ENCODE measurements at regions not wholly inside any gene's neighbourhood (a gene's known extent, or its start where the extent isn't known, plus 50 kb on each side); places are given as distances from the start of the nearest gene placed in this dataset.

DNA sequence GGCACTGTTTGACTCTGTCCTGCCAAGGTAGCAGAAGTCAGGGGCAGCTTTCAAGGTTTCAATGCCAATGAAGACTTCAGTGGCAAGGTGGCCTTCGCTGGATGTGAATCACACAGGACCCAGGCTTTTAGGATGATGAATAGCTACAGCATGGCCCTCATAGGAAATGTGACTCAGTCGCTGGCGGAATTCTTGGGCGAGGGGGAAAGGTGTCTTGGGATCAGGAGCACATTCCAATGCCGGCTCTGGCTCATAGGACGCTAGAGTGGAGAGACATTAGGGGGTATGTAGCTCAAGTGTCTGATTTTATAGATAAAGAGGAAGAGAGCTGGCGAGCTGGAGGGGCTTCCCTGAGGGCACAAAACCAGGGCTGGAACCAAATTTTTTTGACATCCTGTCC, 68.6 kb downstream of the SMIM21 start:
- H3K9me3 Mint-ChIP-seq, result peaks cover 16% of the 10 kb centered on the region
- DNase-seq, result no peak
- H3K27me3 Mint-ChIP-seq, result no peaks in the 10 kb centered on the region
- ChIA-PET CTCF (interaction anchor here (1.4 kb wide), 1 partner anchor 14 kb away, joined by 3 read pairs; no protein-coding TSS in a partner anchor), POLR2A (no interaction called here)
- H3K27ac Mint-ChIP-seq, result no peak overlapping the region
- no peaks in the 10 kb centered on the region for H3K4me1 Mint-ChIP-seq
- H3K36me3 Mint-ChIP-seq (ENCODE audit: low read depth), result no peaks in the 10 kb centered on the region
- H3K4me3 Mint-ChIP-seq, result no peak overlapping the region

DNA sequence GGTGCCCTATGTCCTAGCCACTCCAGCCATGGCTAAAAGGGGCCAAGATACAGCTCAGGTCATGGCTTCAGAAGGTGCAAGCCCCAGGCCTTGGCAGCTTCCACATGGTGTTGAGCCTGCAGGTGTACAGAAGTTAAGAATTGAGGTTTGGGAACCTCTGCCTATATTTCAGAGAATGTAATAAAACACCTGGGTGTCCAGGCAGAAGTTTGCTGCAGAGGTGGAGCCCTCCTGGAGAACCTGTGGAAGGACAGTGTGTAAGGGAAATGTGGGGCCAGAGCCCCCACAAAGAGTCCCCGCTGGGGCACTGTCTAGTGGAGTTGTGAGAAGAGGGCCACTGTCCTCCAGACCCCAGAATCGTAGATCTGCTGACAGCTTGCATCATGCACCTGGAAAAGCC, 74.1 kb downstream of the SMIM21 start:
- Mint-ChIP-seq H3K27me3 (no peaks in the 10 kb centered on the region), H3K27ac (no peak overlapping the region), H3K4me1 (no peaks in the 10 kb centered on the region), H3K9me3 (peaks cover 35% of the 10 kb centered on the region), H3K36me3 (ENCODE audit: low read depth) (no peaks in the 10 kb centered on the region), H3K4me3 (no peak overlapping the region)
- POLR2A ChIA-PET, result no interaction called here
- CTCF ChIA-PET, result no interaction called here
- DNase-seq, result no peak

DNA sequence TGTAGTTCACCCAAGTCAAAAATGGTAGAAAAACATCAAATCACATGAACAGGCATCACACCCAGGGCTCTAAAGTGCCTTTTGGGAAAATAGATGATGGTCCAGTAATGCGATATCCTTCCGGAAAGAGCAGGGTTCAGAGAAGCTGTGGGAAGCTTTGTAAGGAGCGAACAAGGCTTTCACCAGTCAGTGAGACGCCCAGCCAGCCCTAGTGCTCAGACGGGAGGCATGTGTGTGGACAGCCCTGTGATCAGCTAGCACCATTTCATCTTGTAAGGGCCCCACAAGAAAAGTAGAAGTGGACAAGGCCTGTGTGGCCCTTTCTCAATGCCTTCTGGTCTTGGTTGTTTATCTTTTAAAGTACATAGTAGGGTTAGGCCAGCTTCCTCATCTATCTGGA, 76.1 kb downstream of the SMIM21 start:
- no peak overlapping the region for H3K4me3 Mint-ChIP-seq
- peaks cover 29% of the 10 kb centered on the region for H3K9me3 Mint-ChIP-seq
- H3K4me1 Mint-ChIP-seq, result no peaks in the 10 kb centered on the region
- H3K36me3 Mint-ChIP-seq (ENCODE audit: low read depth), result no peaks in the 10 kb centered on the region
- POLR2A ChIA-PET, result no interaction called here
- CTCF ChIA-PET, result no interaction called here
- DNase-seq, result no peak
- H3K27me3 Mint-ChIP-seq, result no peaks in the 10 kb centered on the region
- no peak overlapping the region for H3K27ac Mint-ChIP-seq

DNA sequence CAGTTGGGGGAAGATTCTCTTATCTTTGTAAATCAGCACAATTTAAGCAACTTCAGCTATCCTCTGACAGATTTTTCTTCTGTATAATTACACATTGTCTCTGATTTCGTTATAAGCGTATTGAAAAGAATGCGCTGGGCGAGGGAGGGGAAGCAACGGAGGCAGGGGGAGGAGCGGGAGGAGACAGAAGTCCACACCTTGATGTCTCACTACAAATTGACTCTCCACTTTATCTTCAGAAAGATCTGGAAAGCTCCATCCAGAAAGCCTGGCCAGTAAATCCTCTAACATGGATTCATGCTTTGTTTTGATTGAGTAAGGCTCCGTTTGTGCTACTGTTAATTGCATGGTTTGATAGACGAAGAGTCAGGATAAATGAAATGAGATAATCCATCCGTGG, 76.6 kb downstream of the SMIM21 start:
- H3K27ac Mint-ChIP-seq, result no peak overlapping the region
- POLR2A ChIA-PET, result no interaction called here
- H3K4me1 Mint-ChIP-seq, result no peaks in the 10 kb centered on the region
- DNase-seq, result no peak
- peaks cover 29% of the 10 kb centered on the region for H3K9me3 Mint-ChIP-seq
- no peak overlapping the region for H3K4me3 Mint-ChIP-seq
- CTCF ChIA-PET, result no interaction called here
- H3K27me3 Mint-ChIP-seq, result no peaks in the 10 kb centered on the region
- H3K36me3 Mint-ChIP-seq (ENCODE audit: low read depth), result no peaks in the 10 kb centered on the region

DNA sequence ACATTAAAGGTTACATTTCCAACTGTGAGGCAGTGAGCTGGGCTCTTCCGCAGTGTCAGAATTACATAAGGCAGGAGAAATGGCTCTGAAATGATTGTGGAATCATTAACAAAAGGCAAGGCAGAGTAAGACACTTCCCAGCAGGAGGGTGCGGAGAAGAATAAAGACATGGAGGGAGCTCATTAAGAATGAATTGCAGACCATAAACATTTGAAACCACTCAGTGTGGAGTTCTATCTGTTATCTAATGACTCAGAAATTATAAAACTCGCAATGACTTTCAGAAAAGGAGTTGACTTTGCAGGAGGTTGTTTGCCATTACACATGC, 77.0 kb downstream of the SMIM21 start:
- CTCF ChIA-PET, result no interaction called here

DNA sequence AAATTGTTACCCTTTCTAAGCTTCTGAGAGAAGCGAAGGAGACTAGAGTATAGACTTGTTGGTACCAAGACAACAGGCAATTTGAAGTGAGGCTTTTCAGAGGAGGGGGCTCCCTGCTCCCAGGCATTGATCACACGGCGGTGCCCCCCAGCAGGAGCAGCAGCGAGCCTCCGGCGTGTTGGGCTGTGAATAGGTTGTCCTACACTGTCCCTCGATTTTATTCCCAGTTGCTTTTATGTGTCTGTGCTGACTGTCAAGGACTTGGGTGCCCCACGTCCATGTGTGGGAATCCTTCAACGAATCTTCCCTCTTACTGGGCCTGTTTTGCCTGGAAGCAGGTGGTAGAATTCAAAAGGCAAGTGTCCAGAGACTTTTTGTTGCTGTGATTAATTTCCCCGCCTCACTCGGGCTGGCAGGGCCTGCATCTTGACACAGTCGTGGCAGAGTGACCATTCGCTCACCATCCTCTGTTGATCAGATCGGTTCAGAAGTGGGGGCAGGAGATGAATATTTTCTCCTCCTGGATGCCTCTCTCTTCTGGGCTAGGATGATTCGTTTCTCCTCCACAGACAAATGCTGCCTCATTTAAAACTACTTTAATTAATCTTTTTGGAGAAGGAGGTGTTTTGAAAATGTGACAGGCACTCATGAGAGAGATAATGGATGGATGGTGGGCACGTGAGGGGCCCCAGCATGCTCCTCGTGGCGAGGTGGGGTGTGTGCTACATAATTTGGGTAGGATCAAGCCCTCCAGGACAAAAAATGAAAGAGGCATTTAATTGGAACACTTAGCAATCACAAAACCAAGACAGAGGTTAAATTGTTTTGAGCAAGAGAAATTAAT, 77.6 kb downstream of the SMIM21 start:
- no peaks in the 10 kb centered on the region for H3K4me1 Mint-ChIP-seq
- POLR2A ChIA-PET, result no interaction called here
- DNase-seq, result no peak
- no peaks in the 10 kb centered on the region for H3K27me3 Mint-ChIP-seq
- no peaks in the 10 kb centered on the region for H3K36me3 Mint-ChIP-seq (ENCODE audit: low read depth)
- no peak overlapping the region for H3K27ac Mint-ChIP-seq
- peaks cover 27% of the 10 kb centered on the region for H3K9me3 Mint-ChIP-seq
- CTCF ChIA-PET, result no interaction called here
- H3K4me3 Mint-ChIP-seq, result no peak overlapping the region

More for the DNA sequence above, 77.0 kb downstream of the SMIM21 start:
- Mint-ChIP-seq H3K36me3 (ENCODE audit: low read depth) (no peaks in the 10 kb centered on the region), H3K9me3 (peaks cover 29% of the 10 kb centered on the region), H3K27ac (no peak overlapping the region), H3K4me1 (no peaks in the 10 kb centered on the region), H3K4me3 (no peak overlapping the region), H3K27me3 (no peaks in the 10 kb centered on the region)
- no peak for DNase-seq
- POLR2A ChIA-PET, result no interaction called here

DNA sequence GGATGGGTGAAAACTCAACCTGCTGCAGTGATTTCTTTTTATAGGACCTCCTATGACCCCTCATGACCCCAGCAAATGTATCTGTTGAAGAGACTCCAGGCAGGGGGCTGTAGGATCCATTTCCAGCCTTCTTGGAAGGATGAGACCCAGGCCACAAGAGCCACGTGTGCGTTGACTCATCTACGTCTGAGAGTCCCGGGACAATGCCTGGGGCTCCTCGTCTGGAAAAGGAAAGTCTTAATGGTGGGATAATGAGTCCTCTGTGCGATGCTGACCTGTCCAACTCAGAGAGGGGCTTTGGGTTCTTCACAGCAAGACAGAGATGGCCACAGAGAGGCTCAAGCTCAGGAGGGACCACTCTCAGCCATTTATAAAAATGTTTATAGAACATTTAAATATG, 80.8 kb downstream of the SMIM21 start:
- Mint-ChIP-seq H3K4me3 (no peak overlapping the region), H3K4me1 (no peaks in the 10 kb centered on the region), H3K36me3 (ENCODE audit: low read depth) (no peaks in the 10 kb centered on the region), H3K27ac (no peak overlapping the region), H3K9me3 (peaks cover 4% of the 10 kb centered on the region), H3K27me3 (peaks cover 2% of the 10 kb centered on the region)
- ChIA-PET CTCF (no interaction called here), POLR2A (no interaction called here)
- DNase-seq, result no peak

DNA sequence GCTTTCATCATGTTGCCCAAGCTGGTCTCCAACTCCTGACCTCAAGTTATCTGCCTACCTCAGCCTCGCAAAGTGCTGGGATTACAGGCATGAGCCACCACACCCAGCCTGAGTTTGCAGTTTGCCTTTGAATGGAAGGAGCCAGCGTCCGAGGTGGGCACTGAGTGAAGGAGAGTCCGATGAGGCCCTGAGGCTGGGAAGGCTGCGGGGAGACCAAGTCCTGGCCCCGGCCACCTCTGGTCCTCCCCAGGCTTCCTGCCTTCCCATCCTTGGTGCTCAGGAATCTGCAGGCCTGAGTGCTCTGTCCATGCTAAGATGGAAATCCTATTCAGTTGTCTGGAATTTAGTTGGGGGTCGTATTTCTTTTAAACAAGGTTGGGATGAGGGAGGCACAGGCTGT, 82.9 kb downstream of the SMIM21 start:
- Mint-ChIP-seq H3K27me3 (peaks cover 2% of the 10 kb centered on the region), H3K4me3 (no peak overlapping the region), H3K27ac (no peak overlapping the region), H3K4me1 (no peaks in the 10 kb centered on the region), H3K9me3 (no peaks in the 10 kb centered on the region), H3K36me3 (ENCODE audit: low read depth) (no peaks in the 10 kb centered on the region)
- ChIA-PET POLR2A (no interaction called here), CTCF (no interaction called here)
- DNase-seq, result no peak

DNA sequence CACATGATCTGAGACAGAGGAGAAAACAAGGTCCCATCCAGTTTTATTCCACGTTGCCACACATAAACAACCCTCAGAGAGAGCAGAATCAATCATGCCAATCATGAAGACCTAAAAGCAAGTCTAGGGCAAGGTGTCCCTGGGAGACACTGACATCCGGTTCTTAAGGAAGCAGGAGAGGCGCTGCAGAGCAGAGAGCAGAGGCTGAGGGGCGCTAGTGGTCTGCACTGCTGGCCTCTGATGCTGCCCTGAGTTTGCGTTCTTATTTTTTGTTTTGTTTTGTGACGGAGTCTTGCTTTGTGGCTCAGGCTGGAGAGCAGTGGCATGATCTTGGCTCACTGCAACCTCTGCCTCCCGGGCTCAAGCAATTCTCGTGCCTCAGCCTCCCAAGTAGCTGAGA, 83.3 kb downstream of the SMIM21 start:
- H3K36me3 Mint-ChIP-seq (ENCODE audit: low read depth), result no peaks in the 10 kb centered on the region
- CTCF ChIA-PET, result no interaction called here
- no peak overlapping the region for H3K4me3 Mint-ChIP-seq
- H3K4me1 Mint-ChIP-seq, result no peaks in the 10 kb centered on the region
- H3K27ac Mint-ChIP-seq, result no peak overlapping the region
- H3K27me3 Mint-ChIP-seq, result peaks cover 2% of the 10 kb centered on the region
- H3K9me3 Mint-ChIP-seq, result no peaks in the 10 kb centered on the region
- no peak for DNase-seq
- POLR2A ChIA-PET, result no interaction called here

DNA sequence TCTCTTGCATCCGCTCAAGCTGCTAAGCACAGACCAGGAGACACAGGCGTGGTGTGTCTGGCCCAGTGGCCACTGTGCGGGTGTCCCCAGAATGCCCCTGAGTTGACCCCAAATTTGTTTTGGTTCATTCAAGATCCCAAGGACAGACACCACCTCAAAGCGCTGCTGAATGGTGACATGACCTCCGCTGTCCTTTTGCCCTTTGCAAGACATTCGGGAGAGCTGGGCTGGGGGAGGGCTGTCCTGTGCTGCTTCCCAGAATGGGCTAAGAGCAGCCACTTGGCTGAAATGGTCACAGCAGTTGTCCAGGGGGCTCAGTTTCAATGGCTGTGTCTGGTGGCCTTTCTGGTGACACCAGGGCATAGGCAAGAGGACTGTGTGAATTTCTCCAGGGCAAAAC, 84.1 kb downstream of the SMIM21 start:
- POLR2A ChIA-PET, result no interaction called here
- H3K4me1 Mint-ChIP-seq, result no peaks in the 10 kb centered on the region
- no peaks in the 10 kb centered on the region for H3K36me3 Mint-ChIP-seq (ENCODE audit: low read depth)
- H3K4me3 Mint-ChIP-seq, result no peak overlapping the region
- CTCF ChIA-PET, result no interaction called here
- H3K27me3 Mint-ChIP-seq, result peaks cover 2% of the 10 kb centered on the region
- H3K9me3 Mint-ChIP-seq, result no peaks in the 10 kb centered on the region
- DNase-seq, result no peak
- no peak overlapping the region for H3K27ac Mint-ChIP-seq

DNA sequence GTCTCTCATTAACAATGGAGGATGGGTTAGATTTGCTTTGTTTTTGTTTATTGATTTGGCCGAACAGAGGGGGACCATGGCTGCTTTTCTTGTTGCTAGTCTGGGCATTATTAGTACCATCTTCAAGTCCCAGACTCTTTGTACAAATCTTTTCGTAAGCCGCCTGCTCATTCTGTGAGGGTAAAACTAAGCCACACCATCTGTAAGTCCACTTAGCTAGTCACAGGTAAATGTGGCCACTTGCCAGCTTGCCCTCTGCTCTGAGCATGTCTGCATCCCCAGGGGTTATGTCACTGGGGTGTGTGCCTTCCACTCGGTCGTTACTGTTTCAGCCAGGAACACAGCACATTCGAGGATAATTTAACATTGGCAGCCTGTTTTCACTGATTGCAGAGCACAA, 85.6 kb downstream of the SMIM21 start:
- H3K36me3 Mint-ChIP-seq (ENCODE audit: low read depth), result no peaks in the 10 kb centered on the region

DNA sequence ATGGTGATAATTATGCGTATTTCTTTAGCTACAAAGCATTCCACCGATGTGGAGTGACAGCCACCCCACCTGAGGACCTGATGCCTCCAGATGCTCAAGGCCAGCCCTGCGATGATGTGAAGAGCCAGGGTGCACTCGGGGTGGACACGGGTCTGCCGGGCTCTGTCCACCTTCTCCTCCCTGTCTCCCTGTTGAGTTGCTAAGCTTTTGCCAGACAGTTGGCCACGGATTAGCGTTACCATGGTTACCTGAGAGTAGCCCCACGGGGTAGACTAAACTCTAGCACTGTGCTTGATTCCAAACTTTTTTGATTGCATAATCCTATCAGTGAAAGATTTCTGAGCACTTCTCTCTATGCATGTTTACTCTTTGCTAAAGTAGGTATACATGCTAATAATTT, 86.2 kb downstream of the SMIM21 start:
- peaks cover 2% of the 10 kb centered on the region for H3K27me3 Mint-ChIP-seq
- no peak overlapping the region for H3K27ac Mint-ChIP-seq
- CTCF ChIA-PET, result no interaction called here
- no peaks in the 10 kb centered on the region for H3K36me3 Mint-ChIP-seq (ENCODE audit: low read depth)
- POLR2A ChIA-PET, result no interaction called here
- DNase-seq, result no peak
- H3K4me3 Mint-ChIP-seq, result no peak overlapping the region
- H3K4me1 Mint-ChIP-seq, result no peaks in the 10 kb centered on the region
- no peaks in the 10 kb centered on the region for H3K9me3 Mint-ChIP-seq

More for the DNA sequence above, 85.6 kb downstream of the SMIM21 start:
- Mint-ChIP-seq H3K9me3 (no peaks in the 10 kb centered on the region), H3K27ac (no peak overlapping the region), H3K4me1 (no peaks in the 10 kb centered on the region), H3K4me3 (no peak overlapping the region), H3K27me3 (peaks cover 2% of the 10 kb centered on the region)
- no peak for DNase-seq
- ChIA-PET CTCF (no interaction called here), POLR2A (no interaction called here)

DNA sequence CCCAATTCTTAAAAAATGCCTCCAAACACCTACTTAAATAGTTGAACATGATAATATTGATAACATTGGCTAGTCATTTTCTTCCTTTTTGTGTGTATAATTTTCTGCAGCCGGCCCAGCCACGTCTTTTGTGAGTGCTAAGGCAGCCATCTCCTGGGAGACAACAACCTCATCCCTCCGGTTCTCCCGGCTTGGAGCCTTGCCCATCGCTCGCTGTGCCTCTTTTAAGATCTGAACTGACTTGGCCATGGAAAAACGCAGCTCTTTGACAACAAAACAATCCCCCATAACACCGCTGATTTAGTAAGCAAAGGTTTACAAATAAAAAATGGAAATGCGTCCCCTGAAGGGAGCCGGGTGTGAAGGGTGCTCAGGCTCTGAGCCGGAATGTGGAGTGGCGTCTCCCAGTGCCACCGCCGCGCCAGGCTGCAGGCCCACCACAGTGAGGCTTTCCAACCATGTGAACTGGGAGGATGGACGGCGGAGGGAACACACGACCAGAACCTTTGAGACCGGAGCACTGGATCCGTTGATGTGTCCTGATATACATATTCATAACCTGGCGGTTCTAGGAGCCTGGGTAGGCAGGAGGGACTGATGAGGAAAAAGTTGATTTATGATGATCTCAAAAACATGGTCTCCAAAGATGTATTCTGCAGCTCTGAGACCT, 87.4 kb downstream of the SMIM21 start:
- CTCF ChIA-PET, result no interaction called here

More for the DNA sequence above, 87.4 kb downstream of the SMIM21 start:
- Mint-ChIP-seq H3K27me3 (peaks cover 2% of the 10 kb centered on the region), H3K4me1 (no peaks in the 10 kb centered on the region), H3K4me3 (no peak overlapping the region), H3K36me3 (ENCODE audit: low read depth) (no peaks in the 10 kb centered on the region), H3K27ac (no peak overlapping the region), H3K9me3 (no peaks in the 10 kb centered on the region)
- no peak for DNase-seq
- POLR2A ChIA-PET, result no interaction called here

All from activated CD4-positive, alpha-beta T cell treated with anti-CD3 and anti-CD28 coated beads, Interleukin-2, amount 10 ng/mL, durations not matched to agents 7 days and 5 days (primary cell).